ENCODE measurements at regions not wholly inside any gene's neighbourhood (a gene's known extent, or its start where the extent isn't known, plus 50 kb on each side); places are given as distances from the start of the nearest gene placed in this dataset.

DNA sequence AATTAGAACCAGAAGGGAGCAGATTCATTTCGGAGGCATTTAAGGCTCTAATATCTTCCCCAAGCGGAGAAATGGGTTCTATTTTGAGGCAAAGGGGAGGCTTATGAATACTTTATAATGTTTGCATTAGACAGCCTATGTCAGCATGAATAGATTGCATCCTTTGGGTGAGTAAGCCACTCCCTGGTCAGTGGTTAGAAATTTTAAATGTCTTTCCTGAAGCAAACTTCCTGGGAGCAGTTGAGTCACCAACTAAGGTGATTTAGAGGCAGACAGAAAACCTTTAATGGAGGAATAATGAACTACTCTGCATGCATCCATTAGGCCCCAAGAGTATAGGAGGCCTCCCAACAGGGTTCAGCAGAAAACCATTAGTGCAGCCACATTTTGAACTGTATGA lies 204.9 kb downstream of the ELAVL2 start:
- Histone ChIP-seq H3K4me3 (no peak overlapping the region), H3K27ac (no peak overlapping the region)
- TF ChIP-seq, protein P1, sequence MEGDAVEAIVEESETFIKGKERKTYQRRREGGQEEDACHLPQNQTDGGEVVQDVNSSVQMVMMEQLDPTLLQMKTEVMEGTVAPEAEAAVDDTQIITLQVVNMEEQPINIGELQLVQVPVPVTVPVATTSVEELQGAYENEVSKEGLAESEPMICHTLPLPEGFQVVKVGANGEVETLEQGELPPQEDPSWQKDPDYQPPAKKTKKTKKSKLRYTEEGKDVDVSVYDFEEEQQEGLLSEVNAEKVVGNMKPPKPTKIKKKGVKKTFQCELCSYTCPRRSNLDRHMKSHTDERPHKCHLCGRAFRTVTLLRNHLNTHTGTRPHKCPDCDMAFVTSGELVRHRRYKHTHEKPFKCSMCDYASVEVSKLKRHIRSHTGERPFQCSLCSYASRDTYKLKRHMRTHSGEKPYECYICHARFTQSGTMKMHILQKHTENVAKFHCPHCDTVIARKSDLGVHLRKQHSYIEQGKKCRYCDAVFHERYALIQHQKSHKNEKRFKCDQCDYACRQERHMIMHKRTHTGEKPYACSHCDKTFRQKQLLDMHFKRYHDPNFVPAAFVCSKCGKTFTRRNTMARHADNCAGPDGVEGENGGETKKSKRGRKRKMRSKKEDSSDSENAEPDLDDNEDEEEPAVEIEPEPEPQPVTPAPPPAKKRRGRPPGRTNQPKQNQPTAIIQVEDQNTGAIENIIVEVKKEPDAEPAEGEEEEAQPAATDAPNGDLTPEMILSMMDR (IDR thresholded peaks at IDR 0.05) = no peak
- DNase-seq (ENCODE audit: low spot score) = no peak

DNA sequence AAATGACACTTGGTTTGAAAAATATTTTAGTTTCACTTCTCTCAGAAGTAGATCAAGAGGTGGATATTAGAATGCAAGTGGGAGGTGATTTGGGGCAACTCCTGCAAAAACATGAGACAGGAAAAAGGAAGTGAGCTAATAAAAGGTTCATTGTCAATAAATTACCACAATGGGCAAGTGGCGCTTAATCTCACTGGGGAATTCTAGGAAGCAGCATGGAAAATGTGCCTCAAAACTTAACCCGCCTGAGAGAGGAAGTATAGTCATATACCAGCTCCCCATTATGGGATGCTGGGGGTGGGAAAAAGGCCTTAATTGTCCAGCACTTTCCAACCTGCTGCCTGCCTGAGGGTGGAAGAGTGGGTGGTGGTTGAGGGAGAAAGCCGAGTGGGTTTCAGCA lies 204.1 kb downstream of the ELAVL2 start:
- TF ChIP-seq, protein P1 (IDR thresholded peaks at IDR 0.05) = no peak
- Histone ChIP-seq H3K4me3 (no peak overlapping the region), H3K27ac (no peak overlapping the region)
- no peak for DNase-seq (ENCODE audit: low spot score)

DNA sequence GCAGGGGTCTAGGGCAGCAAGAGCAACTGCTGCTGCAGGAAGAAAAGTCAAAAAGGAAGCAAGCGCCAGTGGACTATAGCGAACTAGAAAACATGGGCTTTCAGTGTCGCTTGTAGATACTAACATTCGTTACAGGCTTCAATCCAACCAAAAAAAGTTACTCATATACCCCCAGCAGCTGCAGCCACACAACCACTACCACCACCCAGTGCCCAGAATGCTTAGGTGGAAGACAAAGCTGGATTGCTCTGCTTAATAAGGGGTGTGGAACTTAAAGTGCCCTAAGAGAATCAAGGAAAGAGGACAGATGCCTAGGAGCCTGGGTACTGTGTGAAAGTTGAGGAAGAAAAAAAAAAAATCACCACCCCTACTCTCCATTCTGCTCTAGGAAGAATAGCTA lies 203.6 kb downstream of the ELAVL2 start:
- H3K4me3 ChIP-seq = no peak overlapping the region
- H3K27ac ChIP-seq = no peak overlapping the region
- DNase-seq (ENCODE audit: low spot score) = no peak
- TF ChIP-seq, protein P1 (IDR thresholded peaks at IDR 0.05) = no peak

DNA sequence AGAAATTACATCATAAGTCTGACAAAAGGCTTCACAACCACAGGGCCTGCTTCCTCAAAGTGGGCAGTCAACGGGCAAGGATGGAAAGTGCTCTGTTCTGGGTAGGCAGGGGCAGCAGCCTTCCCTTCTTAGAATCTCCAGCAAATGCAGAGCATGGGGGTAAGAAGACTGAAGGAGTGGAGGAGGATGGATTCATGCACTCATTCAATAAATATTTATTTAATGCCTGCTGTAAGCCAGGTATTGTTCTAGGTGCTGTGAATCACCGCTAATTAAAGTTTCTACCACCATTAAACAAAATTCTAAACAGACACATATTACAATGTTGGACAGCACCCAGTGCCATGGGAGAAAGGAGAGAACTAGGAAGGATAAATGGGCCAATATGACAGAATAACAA lies 195.6 kb downstream of the ELAVL2 start:
- TF ChIP-seq, protein P1 (IDR thresholded peaks at IDR 0.05) = no peak
- DNase-seq (ENCODE audit: low spot score) = no peak
- Histone ChIP-seq H3K4me3 (no peak overlapping the region), H3K27ac (no peak overlapping the region)

DNA sequence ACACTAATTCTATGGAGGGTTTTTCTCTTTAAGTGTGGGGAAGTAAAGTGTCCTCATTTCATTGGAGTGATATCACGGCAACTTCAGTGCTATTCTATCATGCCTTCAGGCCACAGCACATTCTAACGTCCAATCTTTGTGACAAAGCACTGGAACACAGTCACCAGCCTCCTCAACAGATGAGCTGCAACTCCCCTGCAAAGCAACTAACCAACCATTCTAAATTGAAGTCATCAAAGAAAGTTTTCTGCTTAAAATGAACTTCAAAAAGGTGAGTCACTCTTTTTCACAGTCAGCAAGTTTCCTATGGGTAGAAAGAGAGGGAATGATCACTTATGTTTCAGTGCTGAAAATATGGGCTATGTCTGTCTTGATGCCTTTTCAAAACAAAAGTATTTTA lies 190.8 kb downstream of the ELAVL2 start:
- H3K27ac ChIP-seq = no peak overlapping the region
- H3K4me3 ChIP-seq = no peak overlapping the region
- DNase-seq (ENCODE audit: low spot score) = no peak
- TF ChIP-seq, protein P1 (IDR thresholded peaks at IDR 0.05) = no peak

DNA sequence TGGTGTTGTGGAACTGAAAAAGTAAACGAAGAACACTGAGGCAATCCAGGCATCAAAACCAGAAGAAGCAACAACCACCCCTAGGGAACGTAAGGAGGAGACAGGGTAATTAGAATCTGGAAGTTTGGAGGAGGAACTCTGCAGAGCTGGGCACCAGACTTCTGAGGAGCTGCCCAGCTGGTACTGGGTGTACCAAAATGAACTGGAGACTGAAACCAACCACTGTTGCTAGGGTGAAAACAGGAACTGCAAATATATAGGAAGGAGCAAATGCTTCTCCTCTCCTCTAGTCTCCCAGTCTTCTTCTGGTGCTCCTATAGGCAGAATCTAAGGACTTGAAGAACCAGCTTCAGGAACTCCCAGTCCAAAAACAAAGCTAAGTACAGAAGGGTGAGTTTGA lies 189.8 kb downstream of the ELAVL2 start:
- no peak for DNase-seq (ENCODE audit: low spot score)
- Histone ChIP-seq H3K4me3 (no peak overlapping the region), H3K27ac (no peak overlapping the region)
- TF ChIP-seq, protein P1 (IDR thresholded peaks at IDR 0.05) = no peak

DNA sequence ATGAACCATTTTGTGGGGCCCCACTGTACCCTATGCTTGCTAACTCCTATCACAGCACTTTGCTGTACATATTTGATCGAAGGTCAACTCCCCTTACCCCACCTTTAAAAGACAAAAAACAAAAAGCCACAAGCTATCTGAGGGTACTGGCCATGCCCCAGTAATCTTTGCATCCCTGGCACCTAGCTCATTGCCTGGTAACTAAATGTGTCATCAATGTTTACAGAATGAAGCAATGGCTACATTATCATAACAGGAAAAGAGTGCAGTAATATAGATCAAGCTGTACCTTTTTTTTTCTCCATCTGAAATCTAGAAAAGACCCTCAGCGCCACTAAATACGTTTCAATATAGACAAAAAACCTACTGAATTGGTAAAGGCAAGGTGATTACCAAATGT lies 188.0 kb downstream of the ELAVL2 start:
- no peak overlapping the region for H3K4me3 ChIP-seq
- no peak overlapping the region for H3K27ac ChIP-seq
- no peak for DNase-seq (ENCODE audit: low spot score)
- TF ChIP-seq, protein P1 (IDR thresholded peaks at IDR 0.05) = no peak
